ACC112 (cell line): ENCODE measurements at regions not wholly inside any gene's neighbourhood (a gene's known extent, or its start where the extent isn't known, plus 50 kb on each side); places are given as distances from the start of the nearest gene placed in this dataset.
"Not testable (repeated sequence)": the region's sequence is repeated elsewhere in the genome, so short reads cannot be mapped to it uniquely, and the experiment has no call there.

Source experiments
- H2AFZ ChIP-seq: fragments of 200-600 bp; sonication (generic); one replicate; pipeline ENCODE4 v1.6.0; 2017; ENCODE audit warnings: antibody characterized with exemption, low read length; ENCODE audit not compliant: unreplicated experiment
- H3K27ac ChIP-seq: fragments of 200-600 bp; sonication (generic); 2 replicates; pipeline ENCODE4 v1.5.1; 2014; ENCODE audit warnings: low read depth, mild to moderate bottlenecking, antibody characterized with exemption, low read length, moderate library complexity
- H3K27me3 ChIP-seq: fragments of 200-600 bp; sonication (generic); 2 replicates; pipeline ENCODE4 v1.6.1; 2014; ENCODE audit warnings: mild to moderate bottlenecking, antibody characterized with exemption, low read length, moderate library complexity, mixed read lengths; ENCODE audit not compliant: insufficient read depth
- H3K36me3 ChIP-seq: fragments of 200-600 bp; sonication (generic); 2 replicates; pipeline ENCODE4 v1.6.1; 2016; ENCODE audit warnings: mild to moderate bottlenecking, antibody characterized with exemption, low read length, moderate library complexity, mixed read lengths; ENCODE audit not compliant: insufficient read depth
- H3K4me1 ChIP-seq: fragments of 200-600 bp; sonication (generic); one replicate; pipeline ENCODE4 v1.6.1; 2016; ENCODE audit warnings: low read length, mixed read lengths; ENCODE audit not compliant: insufficient read depth, unreplicated experiment, control insufficient read depth
- H3K4me3 ChIP-seq: fragments of 200-600 bp; sonication (generic); 2 replicates; pipeline ENCODE4 v1.5.1; 2014; ENCODE audit warnings: mild to moderate bottlenecking, low read depth, low read length
- H3K79me2 ChIP-seq: fragments of 200-600 bp; sonication (generic); one replicate; pipeline ENCODE4 v1.6.0; 2016; ENCODE audit warnings: low read length; ENCODE audit not compliant: control insufficient read depth, unreplicated experiment, insufficient read depth

DNA sequence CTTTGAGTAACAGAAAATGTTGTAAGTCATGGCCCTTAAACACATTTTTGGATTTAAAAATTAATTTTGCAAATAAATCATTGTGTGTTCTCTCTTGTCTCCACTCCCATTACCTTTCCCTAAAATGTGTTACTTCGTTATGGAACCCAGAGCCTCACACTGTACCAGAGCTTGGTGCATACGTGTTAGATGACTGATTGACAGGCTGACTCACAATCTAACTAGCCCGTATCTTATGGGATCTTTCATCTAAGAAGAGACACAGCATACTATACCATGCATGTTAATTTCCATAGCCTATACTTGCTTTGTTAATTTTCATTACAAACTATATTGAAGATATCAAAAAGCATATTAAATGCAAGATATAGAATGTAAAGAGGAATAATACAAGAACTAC, 87.1 kb downstream of the SPRY4 start:
- H3K27me3 ChIP-seq, result no peaks in the 10 kb centered on the region
- H3K79me2 ChIP-seq, result no peaks in the 10 kb centered on the region
- H3K27ac ChIP-seq, result no peak overlapping the region
- H3K36me3 ChIP-seq, result no peaks in the 10 kb centered on the region
- no peaks in the 10 kb centered on the region for H3K4me1 ChIP-seq
- H2AFZ ChIP-seq, result no peak overlapping the region
- no peak overlapping the region for H3K4me3 ChIP-seq

DNA sequence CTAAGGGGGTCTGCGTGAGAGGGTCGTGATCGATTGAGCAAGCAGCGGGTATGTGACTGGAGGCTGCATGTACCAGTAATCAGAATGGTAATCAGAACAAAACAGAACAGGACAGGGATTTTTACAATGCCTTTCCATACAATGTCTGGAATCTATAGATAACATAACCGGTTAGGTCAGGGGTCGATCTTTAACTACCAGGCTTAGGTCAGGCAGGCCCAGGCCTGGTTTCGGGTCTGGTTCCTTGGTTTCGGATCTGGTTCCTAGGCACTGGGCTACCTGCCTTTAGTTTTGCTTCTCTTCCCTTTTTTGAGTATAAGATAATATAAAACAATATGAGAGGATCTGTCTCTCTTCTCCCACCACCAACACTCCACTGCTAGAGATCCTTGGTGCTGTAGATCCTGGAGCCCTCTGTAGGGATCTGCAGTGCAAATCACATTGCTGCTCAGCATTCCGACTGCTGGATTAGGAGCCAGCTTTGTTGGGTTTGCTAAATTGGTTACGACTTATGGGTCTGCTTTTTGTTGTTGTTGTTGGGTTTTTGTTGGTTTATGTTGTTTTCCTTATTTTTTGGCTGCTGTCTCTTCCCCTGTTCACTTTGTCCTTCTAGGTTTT, 88.0 kb downstream of the SPRY4 start:
- not testable (repeated sequence) for H3K36me3 ChIP-seq, H3K27ac ChIP-seq, H3K27me3 ChIP-seq, H3K79me2 ChIP-seq, H3K4me1 ChIP-seq, H2AFZ ChIP-seq, H3K4me3 ChIP-seq

DNA sequence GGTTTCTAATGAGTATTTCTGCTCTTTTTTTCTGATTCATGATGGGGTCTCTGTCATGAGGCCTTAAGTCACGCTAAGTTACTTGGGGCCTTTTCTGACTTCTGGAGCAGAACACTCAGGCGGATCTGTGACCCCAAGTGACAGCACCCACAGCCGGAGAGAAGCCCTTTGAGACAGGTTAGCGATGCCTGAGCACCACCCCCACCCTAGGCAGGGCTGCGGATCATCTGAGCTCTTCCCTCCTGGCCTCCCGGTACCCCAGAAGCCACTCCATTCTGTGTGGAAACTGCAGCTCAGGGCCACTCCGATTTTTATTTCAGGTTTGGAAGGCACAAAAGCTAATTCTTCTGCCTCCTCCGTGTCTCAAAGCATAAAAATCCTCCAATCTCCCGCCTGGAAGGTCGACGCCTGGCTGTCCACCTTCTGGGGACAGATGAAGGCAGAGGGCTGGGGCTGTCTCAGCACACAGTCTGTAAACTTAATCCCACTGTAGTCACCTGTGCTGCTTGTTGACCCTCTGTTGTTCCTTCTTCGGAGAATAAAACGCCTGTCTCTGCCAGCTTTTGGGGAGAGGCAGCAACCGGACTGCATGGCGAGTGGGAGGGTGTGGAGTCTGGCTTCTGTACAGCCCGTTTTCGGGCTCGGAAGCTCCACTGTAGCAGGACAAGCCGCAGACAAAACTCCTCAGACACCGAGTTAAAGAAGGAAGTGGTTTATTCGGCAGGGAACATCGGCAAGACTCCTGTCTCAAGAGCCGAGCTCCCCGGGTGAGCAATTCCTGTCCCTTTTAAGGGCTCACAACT, 88.8 kb downstream of the SPRY4 start:
- no peaks in the 10 kb centered on the region for H3K27me3 ChIP-seq
- no peaks in the 10 kb centered on the region for H3K79me2 ChIP-seq
- no peaks in the 10 kb centered on the region for H3K4me1 ChIP-seq
- H3K4me3 ChIP-seq, result no peak overlapping the region
- H3K36me3 ChIP-seq, result no peaks in the 10 kb centered on the region
- no peak overlapping the region for H2AFZ ChIP-seq
- no peak overlapping the region for H3K27ac ChIP-seq

DNA sequence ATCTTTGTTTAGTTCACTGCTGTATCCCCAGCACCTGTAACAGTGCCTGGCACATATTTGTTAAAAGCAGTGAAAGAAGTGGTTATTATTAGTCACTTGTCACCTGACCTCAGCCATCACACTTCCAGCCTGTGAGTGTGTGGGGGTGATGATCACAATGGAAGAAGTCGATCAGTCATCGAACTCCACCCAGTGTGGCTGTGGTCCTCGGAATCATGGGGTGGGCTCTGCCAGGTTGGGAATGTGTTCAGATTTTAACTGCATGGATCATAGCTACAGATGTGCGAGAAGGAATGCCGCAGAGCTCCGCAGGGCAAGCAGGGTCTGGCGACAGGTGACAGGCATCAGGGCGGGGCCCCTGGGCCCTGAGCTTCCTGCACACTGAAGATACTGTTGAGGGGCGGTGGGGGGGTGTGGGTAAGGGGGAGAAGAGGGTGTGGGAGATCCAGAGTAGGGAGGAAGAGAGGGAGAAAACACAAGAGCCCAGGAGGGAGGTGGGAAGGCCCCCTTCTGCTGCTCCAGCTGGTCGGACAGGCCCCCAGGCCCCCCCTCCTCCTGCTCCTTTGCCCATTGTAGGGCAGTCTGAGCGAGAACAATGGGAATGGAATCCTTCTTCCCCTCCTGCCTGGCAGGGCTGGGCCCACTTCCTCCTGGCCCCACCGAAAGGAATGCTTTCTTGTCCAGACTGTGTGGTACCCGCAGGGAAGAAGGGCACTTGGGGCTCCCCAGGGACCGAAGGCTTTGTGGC, 89.6 kb downstream of the SPRY4 start:
- H3K4me1 ChIP-seq, result no peaks in the 10 kb centered on the region
- H3K4me3 ChIP-seq, result no peak overlapping the region
- H3K79me2 ChIP-seq, result no peaks in the 10 kb centered on the region
- no peak overlapping the region for H3K27ac ChIP-seq
- H3K27me3 ChIP-seq, result no peaks in the 10 kb centered on the region
- no peak overlapping the region for H2AFZ ChIP-seq
- H3K36me3 ChIP-seq, result no peaks in the 10 kb centered on the region

- H3K27me3 ChIP-seq, result no peaks in the 10 kb centered on the region
- no peaks in the 10 kb centered on the region for H3K79me2 ChIP-seq
- H3K4me3 ChIP-seq, result no peak overlapping the region
- no peak overlapping the region for H3K27ac ChIP-seq
- H2AFZ ChIP-seq, result no peak overlapping the region
- H3K36me3 ChIP-seq, result no peaks in the 10 kb centered on the region
- H3K4me1 ChIP-seq, result no peaks in the 10 kb centered on the region
These were observed 91.5 kb downstream of the SPRY4 start for GRCh38 chr5:142233083-142234032.

- not testable (repeated sequence) for H3K79me2 ChIP-seq, H3K36me3 ChIP-seq, H3K4me3 ChIP-seq, H3K4me1 ChIP-seq, H2AFZ ChIP-seq, H3K27me3 ChIP-seq, H3K27ac ChIP-seq
These were observed 93.9 kb downstream of the SPRY4 start for GRCh38 chr5:142230949-142231348.

DNA sequence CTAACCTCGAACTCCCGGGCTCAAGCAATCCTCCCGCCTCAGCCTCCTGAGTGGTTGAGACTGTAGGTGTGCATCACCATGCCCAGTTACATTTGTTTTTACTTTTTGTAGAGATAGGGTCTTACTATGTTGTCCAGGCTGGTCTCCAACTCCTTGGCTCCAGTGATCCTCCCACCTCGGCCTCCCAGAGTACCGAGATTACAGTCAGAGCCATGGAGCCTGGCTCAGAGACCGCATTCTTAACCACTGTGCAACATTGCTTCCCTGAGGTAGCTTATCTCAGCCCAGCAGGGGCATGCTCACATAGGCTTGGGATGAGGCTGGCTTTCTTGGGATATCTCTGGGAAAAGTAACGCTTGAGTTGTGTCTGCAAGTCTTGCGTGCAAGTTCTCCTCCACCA, 99.7 kb downstream of the SPRY4 start:
- H3K36me3 ChIP-seq, result no peaks in the 10 kb centered on the region
- H3K79me2 ChIP-seq, result no peaks in the 10 kb centered on the region
- no peak overlapping the region for H3K27ac ChIP-seq
- no peaks in the 10 kb centered on the region for H3K27me3 ChIP-seq
- no peak overlapping the region for H2AFZ ChIP-seq
- peaks cover 6% of the 10 kb centered on the region for H3K4me1 ChIP-seq
- no peak overlapping the region for H3K4me3 ChIP-seq

DNA sequence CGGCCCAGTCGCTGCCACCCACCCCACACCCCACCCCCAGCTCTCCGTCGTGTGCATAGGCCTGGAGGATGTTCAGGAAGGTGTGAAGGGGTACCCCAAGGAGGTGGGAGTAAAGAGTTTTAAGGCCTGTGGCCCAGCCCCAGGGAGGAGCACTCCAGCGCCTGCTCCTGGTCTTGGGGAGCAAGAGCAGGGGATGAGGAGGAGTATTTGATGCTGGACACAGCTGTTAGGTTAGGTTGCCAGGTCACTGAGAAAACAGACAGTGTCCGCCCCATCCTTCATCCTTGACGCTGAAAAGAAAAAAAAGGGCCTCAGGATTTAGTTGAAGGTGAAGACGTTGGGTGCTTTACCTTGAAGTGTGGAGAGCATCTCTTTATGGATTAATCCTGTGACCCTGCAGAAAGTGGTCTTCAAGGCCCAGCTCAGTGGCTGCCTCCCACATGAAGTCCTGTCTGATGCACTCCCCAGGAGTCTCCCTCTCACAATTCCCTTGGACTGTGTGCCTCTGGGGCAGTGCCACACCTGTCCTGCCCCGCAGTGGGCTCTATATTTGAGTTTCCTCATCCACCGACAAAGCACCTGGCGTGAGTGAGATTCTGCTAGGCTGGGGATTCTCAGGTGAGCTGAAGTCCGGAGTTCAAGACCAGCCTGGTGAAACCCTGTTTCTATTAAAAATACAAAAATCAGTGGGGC, 101.8 kb downstream of the SPRY4 start:
- Histone ChIP-seq H3K4me3 (no peak overlapping the region), H3K27ac (no peak overlapping the region), H3K36me3 (no peaks in the 10 kb centered on the region), H3K4me1 (peaks cover 6% of the 10 kb centered on the region), H3K27me3 (no peaks in the 10 kb centered on the region), H2AFZ (no peak overlapping the region), H3K79me2 (no peaks in the 10 kb centered on the region)

DNA sequence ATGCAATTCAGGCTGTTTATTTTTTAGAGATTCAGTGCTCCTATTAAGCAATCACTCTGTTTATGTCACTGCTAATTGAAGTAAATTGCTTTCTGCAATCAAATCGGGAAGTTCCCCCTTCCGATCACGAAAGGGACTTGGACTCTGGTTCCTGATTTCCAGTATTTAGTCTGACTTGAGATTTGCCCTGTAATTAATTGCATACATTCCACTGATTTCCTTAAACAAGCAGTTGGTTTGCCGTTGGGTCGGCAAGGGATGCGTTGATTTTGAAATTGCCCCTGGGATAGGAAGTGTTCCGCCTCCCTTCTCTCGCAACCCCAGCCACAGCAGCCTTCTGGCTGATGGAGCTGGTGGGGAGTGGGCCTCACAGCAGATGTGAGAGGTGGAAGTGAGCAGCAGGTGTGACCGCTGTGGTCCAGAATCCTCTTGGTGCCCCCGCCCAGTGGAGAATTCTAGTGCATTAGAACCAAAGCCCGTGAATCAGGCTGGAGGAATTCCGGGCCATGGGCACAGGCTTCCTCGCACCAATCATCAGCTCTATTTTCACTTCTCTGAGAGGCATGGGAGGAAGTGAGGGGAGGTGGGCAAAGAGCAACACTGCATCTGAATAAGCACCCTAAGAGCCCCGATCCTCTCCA, 102.5 kb downstream of the SPRY4 start:
- Histone ChIP-seq H3K4me3 (no peak overlapping the region), H2AFZ (no peak overlapping the region), H3K4me1 (peaks cover 6% of the 10 kb centered on the region), H3K79me2 (no peaks in the 10 kb centered on the region), H3K27ac (no peak overlapping the region), H3K36me3 (no peaks in the 10 kb centered on the region), H3K27me3 (no peaks in the 10 kb centered on the region)
